Transverse colon (tissue), 4 donors: ENCODE measurements at regions not wholly inside any gene's neighbourhood (a gene's known extent, or its start where the extent isn't known, plus 50 kb on each side); places are given as distances from the start of the nearest gene placed in this dataset.

ENCODE experiments used
- CTCF ChIP-seq, 5 experiments: fragments of 200-600 bp in 3 of 5; fragments of 450-650 bp in 2 of 5; sonication (generic) in 3 of 5; IDR thresholded peaks; 1 replicate in 2 of 5; 2 replicates in 3 of 5; pipeline ENCODE4 v1.5.1; 2016 to 2017; ENCODE audit warnings: antibody characterized with exemption in 5 of 5, inconsistent platforms in 3 of 5, mild to moderate bottlenecking in 2 of 5, moderate library complexity in 1 of 5
- EP300 ChIP-seq: sonication (generic); formaldehyde crosslinking; IDR thresholded peaks from one replicate; pipeline ENCODE4 v1.6.1; 2017; ENCODE audit warnings: antibody characterized with exemption, low read depth
- POLR2A ChIP-seq: fragments of 450-650 bp; IDR thresholded peaks from one replicate; pipeline ENCODE4 v1.6.1; 2016; ENCODE audit warnings: antibody characterized with exemption, mild to moderate bottlenecking, moderate library complexity
- POLR2AphosphoS5 ChIP-seq, 3 donors: sonication (generic); formaldehyde crosslinking; IDR thresholded peaks; one replicate each; pipeline ENCODE4 v1.6.1; 2016; ENCODE audit warnings: antibody characterized with exemption in 3 of 3

DNA sequence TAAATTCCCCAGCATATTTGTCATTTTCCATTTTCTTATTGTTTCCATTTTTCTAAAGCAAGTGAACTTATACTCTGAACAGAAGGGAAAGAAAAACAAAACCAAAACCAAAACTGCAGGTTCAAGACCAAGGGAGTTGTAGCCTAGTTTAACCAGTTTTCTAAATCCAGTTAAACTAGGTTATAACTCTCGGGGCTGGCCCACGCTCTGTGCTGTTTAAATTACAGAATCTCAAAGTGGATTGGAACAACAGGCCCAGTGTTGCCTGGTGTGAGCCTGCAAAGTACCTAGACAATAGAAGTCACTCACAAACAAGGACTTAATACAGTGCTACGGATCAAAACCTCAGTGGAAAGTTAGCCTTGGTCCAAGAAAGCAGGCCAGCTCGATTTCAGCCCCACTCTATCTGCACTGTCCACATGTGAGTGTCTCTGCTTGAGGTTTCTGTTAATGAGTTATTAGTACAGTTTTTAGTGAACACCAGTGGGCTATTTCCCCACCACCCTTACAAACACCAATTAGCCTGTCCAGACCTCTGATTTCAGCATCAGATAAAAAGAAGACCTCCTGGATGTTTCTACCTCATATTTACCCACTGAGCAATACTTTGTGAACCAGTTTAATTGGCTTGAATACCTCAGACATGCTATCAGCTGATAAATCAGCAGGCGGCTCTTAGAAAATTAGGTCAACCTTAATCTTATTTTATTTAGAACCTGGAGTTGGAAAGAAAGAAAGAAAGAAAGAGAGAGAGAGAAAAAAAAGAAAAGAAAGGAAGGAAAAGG is 93.8 kb upstream of the PDZRN3 start:
- TF ChIP-seq CTCF (IDR thresholded peaks at IDR 0.05) (no peak), POLR2AphosphoS5 (IDR thresholded peaks at IDR 0.05) (no peak), POLR2A (no peak), EP300 (no peak)
